Suprapubic skin (tissue), 4 donors: ENCODE measurements at regions not wholly inside any gene's neighbourhood (a gene's known extent, or its start where the extent isn't known, plus 50 kb on each side); places are given as distances from the start of the nearest gene placed in this dataset.

Experiments
- DNase-seq, 2 donors: peaks; one replicate each; pipeline ENCODE4 v3.0.0-alpha.2; 2019; ENCODE audit warnings: low spot score in 2 of 2
- H3K27ac ChIP-seq: fragments of 200-600 bp; sonication (generic); one replicate; pipeline ENCODE4 v1.5.1; 2019
- H3K27me3 ChIP-seq: fragments of 200-600 bp; sonication (generic); one replicate; pipeline ENCODE4 v1.5.1; 2019
- H3K36me3 ChIP-seq: fragments of 200-600 bp; sonication (generic); one replicate; pipeline ENCODE4 v1.5.1; 2019
- H3K4me1 ChIP-seq: fragments of 200-600 bp; sonication (generic); one replicate; pipeline ENCODE4 v1.5.1; 2019
- H3K4me3 ChIP-seq: fragments of 200-600 bp; sonication (generic); one replicate; pipeline ENCODE4 v1.5.1; 2019; ENCODE audit warnings: mild to moderate bottlenecking
- H3K9me3 ChIP-seq: fragments of 200-600 bp; sonication (generic); one replicate; pipeline ENCODE4 v1.5.1; 2019
- EP300 ChIP-seq: sonication (generic); formaldehyde crosslinking; IDR thresholded peaks from one replicate; pipeline ENCODE4 v1.6.1; 2017; ENCODE audit warnings: antibody characterized with exemption
- POLR2A ChIP-seq, 2 donors: fragments of 450-650 bp; IDR thresholded peaks; one replicate each; pipeline ENCODE4 v1.6.1; 2017; ENCODE audit warnings: antibody characterized with exemption in 2 of 2, mild to moderate bottlenecking in 2 of 2, moderate library complexity in 2 of 2
- POLR2AphosphoS5 ChIP-seq, 3 donors: sonication (generic); formaldehyde crosslinking; IDR thresholded peaks; one replicate each; pipeline ENCODE4 v1.6.1; 2017; ENCODE audit warnings: antibody characterized with exemption in 3 of 3
- WGBS: methylation state at CpG from one replicate; pipeline ENCODE4 v1.1.5; 2018; 5-methylcytosine and 5-hydroxymethylcytosine counted together
- TF ChIP-seq, protein P1 (sequence below), 2 donors: fragments of 200-600 bp in 1 of 2; fragments of 450-650 bp in 1 of 2; sonication (generic) in 1 of 2; IDR thresholded peaks; one replicate each; pipeline ENCODE4 v1.5.1; 2016 to 2019; ENCODE audit warnings: antibody characterized with exemption in 2 of 2, mild to moderate bottlenecking in 1 of 2, moderate library complexity in 1 of 2

DNA sequence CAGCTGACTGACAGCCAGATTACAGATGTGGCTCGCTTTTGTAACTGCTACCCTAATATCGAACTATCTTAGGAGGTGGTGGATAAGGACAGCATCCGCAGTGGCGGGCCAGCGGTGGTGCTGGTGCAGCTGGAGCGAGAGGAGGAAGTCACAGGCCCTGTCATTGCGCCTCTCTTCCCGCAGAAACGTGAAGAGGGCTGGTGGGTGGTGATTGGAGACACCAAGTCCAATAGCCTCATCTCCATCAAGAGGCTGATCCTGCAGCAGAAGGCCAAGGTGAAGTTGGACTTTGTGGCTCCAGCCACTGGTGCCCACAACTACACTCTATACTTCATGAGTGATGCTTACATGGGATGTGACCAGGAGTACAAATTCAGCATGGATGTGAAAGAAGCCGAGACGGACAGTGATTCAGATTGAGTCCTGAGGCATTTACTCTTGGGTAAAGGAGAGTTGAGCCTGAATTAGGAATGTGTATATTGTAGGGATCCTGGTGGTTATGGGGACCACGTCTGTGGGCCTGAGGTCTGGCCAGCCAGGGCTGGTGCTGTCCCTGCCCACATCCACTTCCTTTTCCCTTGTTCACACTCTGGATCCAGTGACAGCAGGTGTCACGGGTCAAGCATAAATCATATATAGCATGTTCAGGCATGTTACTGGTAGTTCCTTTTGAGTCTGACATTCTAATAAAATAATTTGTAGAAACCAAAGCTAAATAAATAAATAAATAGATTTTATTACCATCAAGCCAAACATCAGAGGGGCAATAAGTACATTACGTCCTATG is 89.0 kb upstream of the SMURF2 start:
- TF ChIP-seq, protein P1, sequence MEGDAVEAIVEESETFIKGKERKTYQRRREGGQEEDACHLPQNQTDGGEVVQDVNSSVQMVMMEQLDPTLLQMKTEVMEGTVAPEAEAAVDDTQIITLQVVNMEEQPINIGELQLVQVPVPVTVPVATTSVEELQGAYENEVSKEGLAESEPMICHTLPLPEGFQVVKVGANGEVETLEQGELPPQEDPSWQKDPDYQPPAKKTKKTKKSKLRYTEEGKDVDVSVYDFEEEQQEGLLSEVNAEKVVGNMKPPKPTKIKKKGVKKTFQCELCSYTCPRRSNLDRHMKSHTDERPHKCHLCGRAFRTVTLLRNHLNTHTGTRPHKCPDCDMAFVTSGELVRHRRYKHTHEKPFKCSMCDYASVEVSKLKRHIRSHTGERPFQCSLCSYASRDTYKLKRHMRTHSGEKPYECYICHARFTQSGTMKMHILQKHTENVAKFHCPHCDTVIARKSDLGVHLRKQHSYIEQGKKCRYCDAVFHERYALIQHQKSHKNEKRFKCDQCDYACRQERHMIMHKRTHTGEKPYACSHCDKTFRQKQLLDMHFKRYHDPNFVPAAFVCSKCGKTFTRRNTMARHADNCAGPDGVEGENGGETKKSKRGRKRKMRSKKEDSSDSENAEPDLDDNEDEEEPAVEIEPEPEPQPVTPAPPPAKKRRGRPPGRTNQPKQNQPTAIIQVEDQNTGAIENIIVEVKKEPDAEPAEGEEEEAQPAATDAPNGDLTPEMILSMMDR (IDR thresholded peaks at IDR 0.05) = no peak
- no peak for TF ChIP-seq POLR2A (IDR thresholded peaks at IDR 0.05)
- no peak for TF ChIP-seq POLR2AphosphoS5 (IDR thresholded peaks at IDR 0.05)
- TF ChIP-seq EP300 = no peak
- Histone ChIP-seq H3K4me3 (no peak overlapping the region), H3K36me3 (peaks cover 69% of the 10 kb centered on the region), H3K27ac (no peak overlapping the region), H3K27me3 (no peaks in the 10 kb centered on the region), H3K9me3 (no peaks in the 10 kb centered on the region), H3K4me1 (peaks cover 8% of the 10 kb centered on the region)
- WGBS = 95% methylated on average over 14 of the region's 14 CpGs
- DNase-seq = peak in 1 of 2 donors; percentile 24

DNA sequence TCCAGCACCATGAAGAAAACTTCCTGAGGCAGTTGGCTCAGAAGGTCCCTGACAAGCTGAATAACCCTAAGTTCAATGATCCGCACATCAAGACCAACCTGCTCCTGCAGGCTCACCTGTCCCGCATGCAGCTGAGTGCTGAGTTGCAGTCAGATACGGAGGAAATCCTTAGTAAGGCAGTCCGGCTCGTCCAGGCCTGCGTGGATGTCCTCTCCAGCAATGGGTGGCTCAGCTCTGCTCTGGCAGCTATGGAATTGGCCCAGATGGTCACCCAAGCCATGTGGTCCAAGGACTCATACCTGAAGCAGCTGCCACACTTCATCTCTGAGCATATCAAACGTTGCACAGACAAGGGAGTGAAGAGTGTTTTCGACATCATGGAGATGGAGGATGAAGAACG is 88.4 kb upstream of the SMURF2 start:
- H3K27me3 ChIP-seq = no peaks in the 10 kb centered on the region

DNA sequence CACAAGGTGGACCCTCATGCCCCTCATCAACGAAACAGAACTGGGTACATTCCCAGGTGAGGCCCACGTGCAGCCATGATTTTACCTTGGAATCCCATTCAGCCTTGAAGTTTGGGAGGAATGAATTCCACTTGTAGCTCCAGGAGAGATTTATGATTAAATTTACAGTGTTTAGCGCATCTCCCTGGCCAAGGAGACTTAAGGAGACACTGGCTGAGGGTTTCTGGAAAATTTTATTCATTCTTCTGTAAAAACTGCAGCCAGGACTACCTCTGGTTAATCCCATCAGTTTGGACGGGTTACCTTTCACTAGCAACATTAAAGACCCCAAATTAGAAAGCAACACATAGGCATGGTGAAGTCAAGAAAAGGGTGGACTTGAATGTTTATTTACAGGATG is 87.2 kb upstream of the SMURF2 start:
- Histone ChIP-seq H3K9me3 (no peaks in the 10 kb centered on the region), H3K27ac (no peak overlapping the region), H3K4me1 (peaks cover 8% of the 10 kb centered on the region), H3K4me3 (no peak overlapping the region), H3K36me3 (peaks cover 53% of the 10 kb centered on the region), H3K27me3 (no peaks in the 10 kb centered on the region)
- 91% methylated on average over 4 of the region's 4 CpGs for WGBS
- peak in 1 of 2 donors; percentile 9 for DNase-seq
- TF ChIP-seq POLR2AphosphoS5 (IDR thresholded peaks at IDR 0.05) (no peak), POLR2A (IDR thresholded peaks at IDR 0.05) (no peak), EP300 (no peak)
- TF ChIP-seq, protein P1 (IDR thresholded peaks at IDR 0.05) = no peak

More for the DNA sequence above, 88.4 kb upstream of the SMURF2 start:
- Histone ChIP-seq H3K4me3 (no peak overlapping the region), H3K9me3 (no peaks in the 10 kb centered on the region), H3K4me1 (peaks cover 8% of the 10 kb centered on the region), H3K36me3 (peaks cover 63% of the 10 kb centered on the region), H3K27ac (no peak overlapping the region)
- DNase-seq = peak; percentile 41 to 51
- 90% methylated on average over 9 of the region's 9 CpGs for WGBS
- no peak for TF ChIP-seq EP300
- TF ChIP-seq, protein P1 (IDR thresholded peaks at IDR 0.05) = no peak
- no peak for TF ChIP-seq POLR2A (IDR thresholded peaks at IDR 0.05)
- TF ChIP-seq POLR2AphosphoS5 (IDR thresholded peaks at IDR 0.05) = no peak

DNA sequence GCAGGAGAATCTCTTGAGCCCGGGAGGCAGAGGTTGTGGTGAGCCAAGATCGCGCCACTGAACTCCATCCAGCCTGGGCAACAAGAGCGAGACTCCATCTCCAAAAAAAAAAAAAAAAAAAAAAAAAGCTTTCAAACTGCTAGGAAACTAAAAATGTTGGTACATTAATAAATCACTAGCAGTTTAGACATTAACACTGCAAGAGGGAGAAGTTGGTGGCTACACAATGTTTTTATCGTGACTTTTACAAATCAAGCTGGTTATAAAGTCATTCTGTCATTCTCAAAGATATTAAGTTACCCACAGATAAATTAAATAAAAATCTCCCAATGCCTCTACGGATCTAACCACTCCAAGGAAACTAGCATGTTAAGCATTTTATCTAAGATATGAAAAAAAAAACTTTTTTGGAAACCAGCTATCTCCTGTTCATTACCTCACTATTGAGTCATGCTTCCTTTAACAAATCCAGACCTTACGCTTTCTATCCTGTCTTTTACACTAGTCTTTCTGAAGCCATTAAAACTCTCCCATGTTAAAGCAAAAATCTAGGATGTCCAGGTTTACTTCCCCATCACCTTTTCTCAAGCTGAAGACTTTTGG is 85.9 kb upstream of the SMURF2 start:
- Histone ChIP-seq H3K36me3 (peaks cover 40% of the 10 kb centered on the region), H3K4me1 (peaks cover 9% of the 10 kb centered on the region), H3K27ac (no peak overlapping the region), H3K4me3 (no peak overlapping the region), H3K9me3 (no peaks in the 10 kb centered on the region), H3K27me3 (no peaks in the 10 kb centered on the region)
- no peak for DNase-seq
- TF ChIP-seq EP300 (no peak), POLR2AphosphoS5 (IDR thresholded peaks at IDR 0.05) (no peak)
- WGBS = 77% methylated on average over 7 of the region's 7 CpGs

DNA sequence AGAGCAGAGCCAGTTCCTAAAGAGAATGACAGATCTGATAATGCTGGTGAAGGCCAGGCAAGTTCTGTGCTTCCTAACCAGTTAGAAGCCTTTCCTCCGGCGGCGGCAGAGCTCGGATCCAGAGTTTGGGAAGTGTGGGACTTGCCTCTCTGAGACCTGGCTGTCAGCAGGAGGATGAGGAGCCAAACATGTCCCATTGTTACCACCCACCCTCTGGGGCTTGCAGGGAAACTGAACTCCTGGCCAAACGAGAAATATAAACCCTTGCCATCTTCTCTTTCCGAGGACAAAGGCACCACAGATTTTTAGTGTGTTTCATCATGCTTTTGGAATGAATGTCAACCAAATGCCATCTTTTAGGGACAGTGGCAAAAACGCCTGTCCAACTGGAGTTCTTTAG is 80.2 kb upstream of the SMURF2 start:
- no peaks in the 10 kb centered on the region for H3K27me3 ChIP-seq
- 19% methylated on average over 7 of the region's 7 CpGs for WGBS
- H3K4me1 ChIP-seq = peaks cover 28% of the 10 kb centered on the region
- H3K9me3 ChIP-seq = no peaks in the 10 kb centered on the region
- DNase-seq = peak in 1 of 2 donors; percentile 81
- H3K4me3 ChIP-seq = no peak overlapping the region
- TF ChIP-seq, protein P1 (IDR thresholded peaks at IDR 0.05) = no peak
- TF ChIP-seq POLR2A (IDR thresholded peaks at IDR 0.05) (no peak), EP300 (no peak), POLR2AphosphoS5 (IDR thresholded peaks at IDR 0.05) (no peak)
- peak overlapping the region; percentile 66 for H3K27ac ChIP-seq
- H3K36me3 ChIP-seq = no peaks in the 10 kb centered on the region
